Gastroesophageal sphincter (tissue), 4 donors: ENCODE measurements at regions not wholly inside any gene's neighbourhood (a gene's known extent, or its start where the extent isn't known, plus 50 kb on each side); places are given as distances from the start of the nearest gene placed in this dataset.

Source experiments
- ATAC-seq: fragments of 150-250 bp; one replicate; pipeline ENCODE4 v1.9.1; 2016; ENCODE audit warnings: mild to moderate bottlenecking, moderate library complexity
- H3K27ac ChIP-seq, 4 donors: fragments of 200-600 bp; sonication (generic) in 3 of 4; 1 replicate in 3 of 4; 2 replicates in 1 of 4; pipeline ENCODE4 v1.5.1; 2016 to 2019
- H3K27me3 ChIP-seq: fragments of 200-600 bp; sonication (generic); one replicate; pipeline ENCODE4 v1.5.1; 2019
- H3K36me3 ChIP-seq, 2 donors: fragments of 200-600 bp; sonication (generic); one replicate each; pipeline ENCODE4 v1.5.1; 2019; ENCODE audit warnings: control low read depth in 1 of 2
- H3K4me1 ChIP-seq, 3 donors: fragments of 200-600 bp; sonication (generic); 1 replicate in 2 of 3; 2 replicates in 1 of 3; pipeline ENCODE4 v1.5.1; 2016 to 2019; ENCODE audit warnings: control low read depth in 2 of 3
- H3K4me3 ChIP-seq, 2 donors: fragments of 200-600 bp; sonication (generic); one replicate each; pipeline ENCODE4 v1.5.1; 2019; ENCODE audit warnings: mild to moderate bottlenecking in 1 of 2, moderate library complexity in 1 of 2
- H3K9me3 ChIP-seq, 3 donors: fragments of 200-600 bp; sonication (generic); one replicate each; pipeline ENCODE4 v1.5.1; 2017 to 2019; ENCODE audit warnings: control low read depth in 2 of 3
- EP300 ChIP-seq: sonication (generic); formaldehyde crosslinking; IDR thresholded peaks from one replicate; pipeline ENCODE4 v1.6.1; 2017; ENCODE audit warnings: antibody characterized with exemption, mild to moderate bottlenecking
- POLR2A ChIP-seq, 2 donors: fragments of 450-650 bp; IDR thresholded peaks; one replicate each; pipeline ENCODE4 v1.6.1; 2017; ENCODE audit warnings: antibody characterized with exemption in 2 of 2, mild to moderate bottlenecking in 2 of 2, moderate library complexity in 1 of 2
- POLR2AphosphoS5 ChIP-seq: sonication (generic); formaldehyde crosslinking; IDR thresholded peaks from one replicate; pipeline ENCODE4 v1.6.1; 2017; ENCODE audit warnings: antibody characterized with exemption
- WGBS, 2 donors: methylation state at CpG; one replicate each; pipeline ENCODE4 v1.1.5; 2018; ENCODE audit warnings: low coverage in 1 of 2; 5-methylcytosine and 5-hydroxymethylcytosine counted together
- TF ChIP-seq, protein P1 (sequence below), 4 experiments: fragments of 200-600 bp in 2 of 4; fragments of 450-650 bp in 2 of 4; sonication (generic) in 1 of 4; IDR thresholded peaks; one replicate each; pipeline ENCODE4 v1.5.1; 2017 to 2019; ENCODE audit warnings: antibody characterized with exemption in 4 of 4, mild to moderate bottlenecking in 2 of 4, moderate library complexity in 2 of 4

DNA sequence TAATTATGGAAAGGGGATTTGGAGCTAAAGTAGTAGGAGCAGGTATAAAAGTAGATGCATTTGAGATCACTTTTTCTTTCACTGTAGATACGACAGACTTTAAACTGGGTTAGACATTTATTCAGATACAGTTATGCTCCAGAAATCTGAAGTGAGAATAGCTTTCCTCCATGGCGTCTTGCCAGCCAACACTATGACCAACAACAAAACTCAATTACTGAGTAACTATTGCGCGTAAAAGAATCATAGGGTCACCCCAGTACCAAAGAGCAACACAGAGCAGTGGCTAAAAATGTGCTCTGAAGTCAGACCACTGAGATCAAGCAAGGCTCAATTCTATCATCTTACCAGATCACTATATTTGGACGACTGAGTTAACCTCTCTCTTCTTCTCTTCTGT is 262.5 kb upstream of the SORCS1 start:
- H3K4me1 ChIP-seq, result no peaks in the 10 kb centered on the region
- 62 to 87% methylated on average over 5 of the region's 5 CpGs for WGBS, 2 donors
- no peaks in the 10 kb centered on the region for H3K36me3 ChIP-seq
- H3K27ac ChIP-seq, result no peak overlapping the region
- no peaks in the 10 kb centered on the region for H3K27me3 ChIP-seq
- H3K9me3 ChIP-seq, result no peaks in the 10 kb centered on the region
- TF ChIP-seq POLR2A (IDR thresholded peaks at IDR 0.05) (no peak), EP300 (no peak), POLR2AphosphoS5 (no peak)
- TF ChIP-seq, protein P1, sequence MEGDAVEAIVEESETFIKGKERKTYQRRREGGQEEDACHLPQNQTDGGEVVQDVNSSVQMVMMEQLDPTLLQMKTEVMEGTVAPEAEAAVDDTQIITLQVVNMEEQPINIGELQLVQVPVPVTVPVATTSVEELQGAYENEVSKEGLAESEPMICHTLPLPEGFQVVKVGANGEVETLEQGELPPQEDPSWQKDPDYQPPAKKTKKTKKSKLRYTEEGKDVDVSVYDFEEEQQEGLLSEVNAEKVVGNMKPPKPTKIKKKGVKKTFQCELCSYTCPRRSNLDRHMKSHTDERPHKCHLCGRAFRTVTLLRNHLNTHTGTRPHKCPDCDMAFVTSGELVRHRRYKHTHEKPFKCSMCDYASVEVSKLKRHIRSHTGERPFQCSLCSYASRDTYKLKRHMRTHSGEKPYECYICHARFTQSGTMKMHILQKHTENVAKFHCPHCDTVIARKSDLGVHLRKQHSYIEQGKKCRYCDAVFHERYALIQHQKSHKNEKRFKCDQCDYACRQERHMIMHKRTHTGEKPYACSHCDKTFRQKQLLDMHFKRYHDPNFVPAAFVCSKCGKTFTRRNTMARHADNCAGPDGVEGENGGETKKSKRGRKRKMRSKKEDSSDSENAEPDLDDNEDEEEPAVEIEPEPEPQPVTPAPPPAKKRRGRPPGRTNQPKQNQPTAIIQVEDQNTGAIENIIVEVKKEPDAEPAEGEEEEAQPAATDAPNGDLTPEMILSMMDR (IDR thresholded peaks at IDR 0.05), result no peak
- H3K4me3 ChIP-seq, result no peak overlapping the region
- ATAC-seq, result no peak

DNA sequence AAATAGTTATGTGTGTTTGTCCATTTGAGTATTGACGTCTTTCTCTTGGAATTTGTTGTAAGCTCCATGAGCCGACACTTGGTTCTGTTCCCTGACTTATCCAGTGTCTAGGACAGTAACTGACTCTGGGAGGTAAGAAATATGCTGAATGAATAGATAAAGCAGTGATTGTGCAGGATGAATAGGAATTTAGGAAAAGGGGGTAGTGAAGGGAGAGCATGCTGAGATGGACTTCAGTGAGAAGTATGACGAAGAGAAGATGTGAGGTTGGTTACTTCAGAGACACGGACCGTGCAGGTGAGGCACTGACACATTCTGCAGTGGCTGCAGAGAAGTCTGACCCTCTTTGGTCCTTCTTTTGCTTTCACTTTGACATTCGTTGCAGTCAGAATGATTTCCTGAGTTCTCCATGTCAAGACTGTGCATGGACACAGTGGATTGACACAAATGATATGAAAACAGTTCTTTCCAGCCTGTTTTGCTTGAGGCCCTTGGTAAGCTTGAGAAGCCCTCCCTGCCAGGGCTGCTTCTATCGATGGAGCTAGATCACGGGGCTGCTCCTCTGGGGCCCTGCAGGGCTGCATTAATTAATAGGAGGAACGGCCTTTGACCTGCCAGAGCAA is 261.5 kb upstream of the SORCS1 start:
- H3K9me3 ChIP-seq, result no peaks in the 10 kb centered on the region
- WGBS, 2 donors, result 66 to 89% methylated on average over 3 to 7 of the region's 9 CpGs
- no peaks in the 10 kb centered on the region for H3K27me3 ChIP-seq
- H3K4me1 ChIP-seq, result no peaks in the 10 kb centered on the region
- peak overlapping the region in 1 of 2 donors; percentile 19 for H3K4me3 ChIP-seq
- ATAC-seq, result no peak
- peak overlapping the region in 1 of 4 donors; percentile 27 for H3K27ac ChIP-seq
- no peak for TF ChIP-seq POLR2AphosphoS5
- TF ChIP-seq POLR2A (IDR thresholded peaks at IDR 0.05), result no peak
- TF ChIP-seq EP300, result no peak
- H3K36me3 ChIP-seq, result no peaks in the 10 kb centered on the region

DNA sequence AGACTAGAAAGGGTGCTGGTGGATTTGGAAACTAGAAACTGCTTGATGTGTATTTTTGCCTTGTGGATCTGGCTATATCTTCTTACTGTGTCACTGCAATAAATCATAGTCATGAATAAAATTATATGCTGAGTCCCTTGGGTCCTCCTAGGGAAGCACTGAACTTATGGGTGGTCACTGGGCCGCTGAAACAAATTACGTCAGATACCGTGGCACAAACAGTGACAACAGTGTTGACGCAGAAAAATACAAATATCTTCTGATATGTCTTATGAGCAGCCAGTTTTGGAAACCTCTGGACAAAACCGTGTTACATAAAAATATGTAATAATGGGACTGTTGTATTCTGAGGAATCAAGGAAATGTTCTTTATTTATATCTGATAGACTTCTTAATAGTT is 260.1 kb upstream of the SORCS1 start:
- H3K4me1 ChIP-seq, result no peaks in the 10 kb centered on the region
- no peak overlapping the region for H3K4me3 ChIP-seq
- no peak overlapping the region for H3K27ac ChIP-seq
- no peak for TF ChIP-seq POLR2AphosphoS5
- TF ChIP-seq, protein P1 (IDR thresholded peaks at IDR 0.05), result no peak
- no peak for TF ChIP-seq POLR2A (IDR thresholded peaks at IDR 0.05)
- no peak for TF ChIP-seq EP300
- no peak for ATAC-seq
- no peaks in the 10 kb centered on the region for H3K9me3 ChIP-seq
- no peaks in the 10 kb centered on the region for H3K36me3 ChIP-seq
- WGBS, 2 donors, result 67 to 72% methylated on average over 3 to 5 of the region's 5 CpGs
- H3K27me3 ChIP-seq, result no peaks in the 10 kb centered on the region

DNA sequence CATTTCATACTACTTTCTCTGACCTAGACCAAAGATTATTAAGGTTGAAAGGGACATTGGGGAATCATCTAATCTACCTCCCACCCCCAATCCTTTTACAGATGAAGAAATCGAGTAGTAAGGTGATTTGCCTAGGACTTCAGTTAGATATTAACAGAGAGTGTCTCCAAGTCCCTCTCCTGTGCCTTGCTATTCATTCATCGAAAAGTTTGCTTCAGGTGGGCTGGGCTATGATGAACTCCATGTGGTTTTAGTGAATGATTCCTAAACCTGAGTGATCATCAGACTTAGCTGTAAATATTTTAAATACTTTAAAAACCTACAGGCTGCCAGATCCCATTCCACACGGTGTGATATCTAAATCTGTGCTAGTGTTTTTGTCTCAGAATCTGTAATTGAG is 259.4 kb upstream of the SORCS1 start:
- Histone ChIP-seq H3K4me1 (no peaks in the 10 kb centered on the region), H3K9me3 (no peaks in the 10 kb centered on the region), H3K27ac (no peak overlapping the region), H3K27me3 (no peaks in the 10 kb centered on the region), H3K36me3 (no peaks in the 10 kb centered on the region), H3K4me3 (no peak overlapping the region)
- TF ChIP-seq EP300, result no peak
- no peak for TF ChIP-seq POLR2A (IDR thresholded peaks at IDR 0.05)
- TF ChIP-seq, protein P1 (IDR thresholded peaks at IDR 0.05), result no peak
- no peak for TF ChIP-seq POLR2AphosphoS5
- 63 to 80% methylated on average over 2 to 3 of the region's 3 CpGs for WGBS, 2 donors
- no peak for ATAC-seq

DNA sequence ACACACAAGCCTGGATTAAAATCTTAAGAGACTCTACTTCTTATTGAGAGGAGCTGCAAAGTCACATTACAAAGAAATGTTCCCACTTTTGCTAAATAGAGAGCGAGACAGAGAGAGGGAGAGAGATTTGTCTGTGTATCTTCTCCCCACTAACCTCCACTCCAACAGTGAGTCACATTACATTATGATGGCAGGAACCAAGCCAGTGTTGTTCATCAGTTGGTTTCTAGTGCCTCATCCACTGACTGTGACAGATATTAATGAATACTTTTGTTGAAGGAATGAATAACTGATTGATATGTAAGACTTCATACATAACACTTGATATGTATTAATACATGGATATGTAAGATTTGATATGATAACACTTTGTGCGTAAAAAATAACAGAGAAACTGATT is 258.2 kb upstream of the SORCS1 start:
- H3K27ac ChIP-seq, result no peak overlapping the region
- H3K4me1 ChIP-seq, result no peaks in the 10 kb centered on the region
- WGBS, 2 donors, result 100% methylated on average over 2 of the region's 2 CpGs
- H3K4me3 ChIP-seq, result no peak overlapping the region
- H3K9me3 ChIP-seq, result no peaks in the 10 kb centered on the region
- no peaks in the 10 kb centered on the region for H3K36me3 ChIP-seq
- H3K27me3 ChIP-seq, result no peaks in the 10 kb centered on the region
- TF ChIP-seq POLR2A (IDR thresholded peaks at IDR 0.05), result no peak
- TF ChIP-seq POLR2AphosphoS5, result no peak
- TF ChIP-seq, protein P1 (IDR thresholded peaks at IDR 0.05), result no peak
- TF ChIP-seq EP300, result no peak
- no peak for ATAC-seq
